Activated T-helper 1 cell treated with anti-CD3 and anti-CD28 coated beads, Interleukin-12 subunit alpha, Interleukin-12 subunit beta, Interleukin-2, Interleukin-4 antibody, amounts not matched to agents 30 ng/mL and 10 ng/mL and 1 ng/mL, durations not matched to agents 14 hours and 24 hours and 36 hours (primary cell): ENCODE measurements at regions not wholly inside any gene's neighbourhood (a gene's known extent, or its start where the extent isn't known, plus 50 kb on each side); places are given as distances from the start of the nearest gene placed in this dataset.
"Not testable (repeated sequence)": the region's sequence is repeated elsewhere in the genome, so short reads cannot be mapped to it uniquely, and the experiment has no call there.

Experiments used
- DNase-seq: peaks from one replicate; pipeline ENCODE4 v3.0.0; 2021; ENCODE audit warnings: low spot score
- H3K27ac Mint-ChIP-seq: one replicate; pipeline ENCODE4 v1.8.0; 2021; ENCODE audit warnings: mild to moderate bottlenecking, mixed read lengths
- H3K27me3 Mint-ChIP-seq: one replicate; pipeline ENCODE4 v1.8.0; 2022; ENCODE audit warnings: mild to moderate bottlenecking, moderate library complexity, mixed read lengths; ENCODE audit not compliant: insufficient read depth
- H3K36me3 Mint-ChIP-seq: one replicate; pipeline ENCODE4 v1.8.0; 2021; ENCODE audit warnings: low read depth, mixed read lengths
- H3K4me1 Mint-ChIP-seq: one replicate; pipeline ENCODE4 v1.8.0; 2021; ENCODE audit warnings: low read depth, mixed read lengths
- H3K4me3 Mint-ChIP-seq: one replicate; pipeline ENCODE4 v1.8.0; 2021; ENCODE audit warnings: mild to moderate bottlenecking, moderate library complexity, mixed read lengths
- H3K9me3 Mint-ChIP-seq: one replicate; pipeline ENCODE4 v1.8.0; 2021; ENCODE audit warnings: mixed read lengths
- intact Hi-C: fragments of 100-400 bp; cut with micrococcal nuclease; formaldehyde crosslinking; loops from one replicate; pipeline ENCODE4 v1.15.1; 2024

DNA sequence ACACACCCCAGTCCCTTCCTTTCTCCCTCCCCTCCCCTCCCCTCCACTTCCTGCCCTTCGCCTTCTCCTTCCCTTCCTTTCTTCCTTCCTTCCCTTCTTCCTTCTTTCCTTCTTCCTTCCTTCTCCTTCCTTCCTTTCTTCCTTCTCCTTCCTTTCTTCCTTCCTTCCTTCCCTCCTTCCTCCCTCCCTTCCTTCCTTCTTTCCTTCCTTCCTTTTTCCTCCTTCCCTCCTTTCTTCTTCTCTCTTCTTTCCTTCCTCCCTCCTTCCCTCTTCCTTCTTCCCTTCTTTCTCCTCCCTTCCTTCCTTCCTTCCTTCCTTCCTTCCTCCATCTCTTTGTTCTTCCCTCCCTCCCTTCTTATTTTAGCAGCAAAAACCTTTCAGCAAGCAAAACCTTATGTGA is 162.1 kb downstream of the EFNB1 start:
- no peak overlapping the region for H3K27ac Mint-ChIP-seq
- no peak overlapping the region for H3K4me3 Mint-ChIP-seq
- no peaks in the 10 kb centered on the region for H3K27me3 Mint-ChIP-seq
- intact Hi-C loops = no loop called here
- H3K9me3 Mint-ChIP-seq = no peaks in the 10 kb centered on the region
- H3K36me3 Mint-ChIP-seq = no peaks in the 10 kb centered on the region
- no peaks in the 10 kb centered on the region for H3K4me1 Mint-ChIP-seq
- no peak for DNase-seq

DNA sequence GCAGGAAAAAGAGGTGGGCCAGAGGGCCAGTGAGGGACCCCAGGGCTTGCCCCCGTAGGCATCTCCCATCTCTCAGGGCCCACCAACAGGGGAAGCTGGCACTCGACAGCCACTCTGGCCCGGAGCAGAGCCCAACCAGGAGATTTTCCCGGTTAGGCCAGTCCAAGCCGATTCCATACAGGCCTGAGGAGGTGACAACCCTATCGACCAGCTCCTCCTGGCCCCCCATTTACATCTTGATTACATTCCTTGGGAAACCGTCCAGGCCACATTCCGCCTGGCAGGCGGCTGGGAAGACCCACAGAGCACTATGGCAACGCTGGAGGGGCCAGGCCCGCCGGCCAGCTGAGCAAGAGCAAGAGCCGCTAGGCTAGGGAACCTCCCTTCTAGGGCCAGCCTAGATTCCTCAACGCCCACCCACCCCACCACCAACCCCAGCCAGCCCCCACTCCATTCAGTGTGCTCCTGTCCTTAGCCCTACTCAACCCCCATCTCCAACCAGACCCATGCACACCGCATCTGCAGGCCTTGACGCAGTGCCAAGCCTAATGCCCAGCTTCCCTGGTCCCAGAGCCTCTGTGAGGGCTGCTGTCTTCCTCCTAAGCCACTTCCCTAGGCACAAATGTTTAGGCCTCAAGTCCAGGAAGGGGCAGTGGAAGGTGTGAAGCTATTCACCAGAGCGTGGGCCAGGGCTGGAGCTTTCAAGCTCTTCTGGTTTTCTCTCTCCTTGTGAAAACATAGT is 161.2 kb downstream of the EFNB1 start:
- Mint-ChIP-seq H3K9me3 (no peaks in the 10 kb centered on the region), H3K27me3 (no peaks in the 10 kb centered on the region), H3K4me3 (no peak overlapping the region), H3K4me1 (no peaks in the 10 kb centered on the region), H3K36me3 (no peaks in the 10 kb centered on the region), H3K27ac (no peak overlapping the region)
- intact Hi-C loops = no loop called here
- DNase-seq = no peak

DNA sequence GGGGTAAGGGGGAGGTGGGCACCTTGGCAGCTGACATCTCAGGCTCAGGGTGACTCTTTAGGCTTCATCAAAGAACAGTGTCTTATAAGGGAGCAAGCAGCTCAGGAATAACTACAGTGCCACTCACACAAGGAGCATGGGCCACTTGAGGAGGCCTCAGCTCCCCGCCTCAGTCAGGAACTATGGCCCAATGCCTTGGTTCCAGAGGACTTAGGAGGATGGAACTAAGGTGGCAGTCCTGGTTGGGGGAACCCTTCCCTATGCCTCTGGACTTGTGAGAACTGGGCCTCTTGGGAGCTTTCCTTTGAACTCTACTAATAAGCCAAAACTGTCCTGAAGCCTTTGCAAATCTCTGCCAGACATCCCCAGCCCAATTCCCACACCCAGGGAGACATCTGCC is 160.6 kb downstream of the EFNB1 start:
- Mint-ChIP-seq H3K4me3 (no peak overlapping the region), H3K27ac (no peak overlapping the region), H3K36me3 (no peaks in the 10 kb centered on the region), H3K9me3 (no peaks in the 10 kb centered on the region), H3K4me1 (no peaks in the 10 kb centered on the region), H3K27me3 (no peaks in the 10 kb centered on the region)
- no peak for DNase-seq
- intact Hi-C loops = no loop called here

DNA sequence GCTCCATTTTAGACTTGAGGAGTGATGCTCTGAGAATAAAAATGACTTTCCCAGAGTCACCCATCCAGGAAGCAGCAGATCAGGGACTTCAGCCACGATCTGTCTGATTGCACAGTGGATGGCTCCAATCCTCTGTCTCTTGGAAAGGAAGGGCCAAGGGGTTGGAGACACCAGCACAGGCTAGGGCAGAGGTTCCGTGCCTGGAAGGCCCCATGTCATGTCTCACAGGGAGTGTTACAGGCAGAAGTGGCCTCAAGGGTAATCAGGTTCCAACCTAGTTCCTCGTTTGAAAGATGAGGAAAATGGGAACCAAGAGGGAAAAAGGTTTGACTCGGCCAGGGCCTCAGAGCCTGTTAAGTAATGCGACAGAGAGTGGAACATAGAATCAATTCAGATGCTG is 160.0 kb downstream of the EFNB1 start:
- Mint-ChIP-seq H3K4me1 (no peaks in the 10 kb centered on the region), H3K9me3 (no peaks in the 10 kb centered on the region), H3K36me3 (no peaks in the 10 kb centered on the region), H3K27ac (no peak overlapping the region), H3K4me3 (no peak overlapping the region), H3K27me3 (no peaks in the 10 kb centered on the region)
- DNase-seq = no peak
- intact Hi-C loops = no loop called here

DNA sequence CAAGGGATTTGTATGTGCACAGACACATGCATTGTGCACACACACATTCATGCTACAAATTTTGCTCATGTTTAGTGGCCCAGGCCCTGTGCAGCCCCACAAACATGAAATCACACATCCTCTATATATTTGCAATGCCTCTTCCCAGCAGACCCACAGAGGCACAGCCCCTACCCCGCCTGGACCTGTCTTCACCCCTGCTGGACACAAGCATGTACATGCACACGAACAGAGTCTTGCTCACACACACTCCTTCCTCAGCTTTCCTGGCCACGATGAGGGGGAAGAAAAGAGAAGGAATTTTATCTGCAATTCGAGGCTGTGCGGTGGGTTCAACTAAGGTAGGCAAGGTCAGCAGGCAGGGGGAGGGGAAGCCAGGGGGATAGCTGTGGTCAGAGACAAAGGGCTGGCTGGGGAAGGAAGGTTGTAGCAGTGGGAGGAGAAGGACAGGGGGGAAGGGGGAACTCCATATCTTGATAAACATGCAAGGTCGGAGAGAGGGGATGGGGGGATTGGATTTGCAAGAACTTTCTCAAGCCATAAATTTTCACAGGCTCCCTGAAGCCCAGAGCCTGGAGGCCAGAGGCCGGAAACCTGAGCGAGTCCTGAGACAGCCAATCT is 156.4 kb downstream of the EFNB1 start:
- H3K36me3 Mint-ChIP-seq = no peaks in the 10 kb centered on the region

DNA sequence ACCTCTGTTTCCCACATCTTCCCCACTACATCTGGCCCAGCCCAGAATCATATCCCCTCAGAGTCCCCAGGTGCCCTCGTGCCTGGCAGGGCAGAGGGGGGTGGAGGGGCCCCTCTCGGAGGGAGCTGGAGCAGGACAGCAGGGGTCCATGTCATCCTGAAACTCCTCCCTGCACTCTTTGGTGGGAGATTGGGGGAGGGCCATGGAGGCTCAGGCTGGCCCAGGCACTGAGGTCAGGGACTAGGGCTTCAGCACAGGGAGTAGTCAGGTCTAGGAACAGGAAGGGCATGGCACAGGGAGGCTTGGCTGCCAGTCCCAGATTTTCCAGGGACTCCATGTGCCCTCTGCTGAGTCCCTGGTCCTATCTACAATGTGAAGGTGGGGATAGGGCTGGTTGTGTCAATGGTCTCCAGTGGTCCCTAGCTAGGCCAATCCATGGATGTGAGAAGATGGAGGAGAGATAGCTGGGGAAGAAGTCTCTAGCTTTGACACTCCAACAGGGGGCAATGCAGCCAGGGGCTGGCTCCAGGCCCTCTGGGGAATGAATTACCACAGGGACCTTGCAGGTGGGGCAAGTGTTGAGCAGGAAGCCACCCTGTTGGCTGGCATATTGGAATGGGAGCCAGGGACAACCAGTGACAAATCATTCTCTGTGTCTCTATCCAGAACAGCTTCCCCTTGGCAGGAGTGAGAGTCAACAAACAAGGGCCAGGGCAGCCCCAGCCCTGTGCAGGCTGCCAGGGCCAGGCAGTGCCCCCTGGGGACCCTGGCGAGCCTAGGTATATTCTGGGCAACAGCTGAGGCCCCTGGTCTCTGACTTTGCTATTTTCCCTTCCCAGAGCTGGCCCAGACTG is 154.4 kb downstream of the EFNB1 start:
- no peak overlapping the region for H3K4me3 Mint-ChIP-seq
- no peaks in the 10 kb centered on the region for H3K27me3 Mint-ChIP-seq
- H3K36me3 Mint-ChIP-seq = no peaks in the 10 kb centered on the region
- intact Hi-C loops = no loop called here
- H3K9me3 Mint-ChIP-seq = no peaks in the 10 kb centered on the region
- H3K4me1 Mint-ChIP-seq = no peaks in the 10 kb centered on the region
- no peak for DNase-seq
- H3K27ac Mint-ChIP-seq = no peak overlapping the region

More for the DNA sequence above, 156.4 kb downstream of the EFNB1 start:
- Mint-ChIP-seq H3K9me3 (no peaks in the 10 kb centered on the region), H3K4me1 (no peaks in the 10 kb centered on the region), H3K27me3 (no peaks in the 10 kb centered on the region), H3K27ac (no peak overlapping the region), H3K4me3 (no peak overlapping the region)
- intact Hi-C loops = no loop called here
- no peak for DNase-seq

DNA sequence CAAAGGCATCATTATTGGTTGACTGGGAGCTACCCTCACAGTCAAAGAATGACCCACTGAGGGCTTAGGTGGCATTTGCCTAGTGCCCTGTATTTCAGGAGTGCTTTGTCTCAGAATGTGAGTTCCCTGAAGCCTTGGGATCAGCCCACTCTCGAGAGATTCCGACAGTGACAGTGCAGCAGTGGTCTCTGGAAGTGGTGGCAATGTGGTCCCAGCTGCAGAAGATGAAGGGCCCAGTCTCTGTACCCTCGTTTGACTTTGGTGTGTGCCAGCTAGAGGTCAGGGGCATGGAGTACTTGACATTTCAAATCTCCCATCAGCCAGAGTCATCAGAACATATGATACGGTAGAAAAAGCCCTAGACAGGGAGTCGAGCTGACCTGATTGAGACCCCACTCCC is 153.7 kb downstream of the EFNB1 start:
- Mint-ChIP-seq H3K4me3 (no peak overlapping the region), H3K27ac (no peak overlapping the region), H3K4me1 (no peaks in the 10 kb centered on the region), H3K36me3 (no peaks in the 10 kb centered on the region), H3K27me3 (no peaks in the 10 kb centered on the region), H3K9me3 (no peaks in the 10 kb centered on the region)
- intact Hi-C loops = no loop called here
- DNase-seq = no peak

DNA sequence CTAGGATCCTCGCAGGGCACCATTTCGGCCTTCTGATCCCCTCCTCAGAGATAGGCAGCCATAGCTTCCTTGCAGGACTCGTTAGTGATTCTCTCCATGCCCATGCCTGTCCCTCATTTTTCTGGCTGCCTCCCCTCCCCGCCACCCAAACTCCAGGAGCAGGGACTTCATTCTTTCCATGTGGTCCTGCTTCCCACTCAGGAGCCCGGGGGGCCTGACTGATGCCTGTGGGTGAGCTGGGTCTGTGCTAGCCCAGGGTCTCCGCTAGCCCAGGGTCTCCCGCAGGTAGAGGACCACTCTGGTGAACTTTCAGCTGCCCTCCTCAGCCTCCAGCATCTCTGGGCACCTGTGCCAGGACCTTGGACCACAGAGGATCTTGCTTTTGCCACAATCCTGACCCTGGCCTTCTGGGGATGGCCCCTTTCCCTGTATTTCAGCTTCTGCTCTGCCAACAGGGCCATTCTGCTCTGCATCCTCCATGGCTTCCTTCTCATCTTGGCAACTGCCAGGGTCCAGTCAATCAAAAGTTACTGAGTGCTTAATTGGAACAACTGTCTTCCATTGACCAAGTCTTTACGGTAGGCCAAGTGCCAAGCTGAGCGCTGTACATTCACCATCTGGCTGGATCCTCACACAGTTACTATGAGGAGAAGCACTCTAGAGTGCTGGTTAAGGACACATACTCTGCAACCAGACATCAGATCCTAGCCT is 152.2 kb downstream of the EFNB1 start:
- H3K27me3 Mint-ChIP-seq = no peaks in the 10 kb centered on the region
- H3K4me3 Mint-ChIP-seq = no peak overlapping the region
- H3K9me3 Mint-ChIP-seq = no peaks in the 10 kb centered on the region
- H3K4me1 Mint-ChIP-seq = no peaks in the 10 kb centered on the region
- H3K36me3 Mint-ChIP-seq = no peaks in the 10 kb centered on the region
- no peak for DNase-seq
- intact Hi-C loops = no loop called here
- no peak overlapping the region for H3K27ac Mint-ChIP-seq

DNA sequence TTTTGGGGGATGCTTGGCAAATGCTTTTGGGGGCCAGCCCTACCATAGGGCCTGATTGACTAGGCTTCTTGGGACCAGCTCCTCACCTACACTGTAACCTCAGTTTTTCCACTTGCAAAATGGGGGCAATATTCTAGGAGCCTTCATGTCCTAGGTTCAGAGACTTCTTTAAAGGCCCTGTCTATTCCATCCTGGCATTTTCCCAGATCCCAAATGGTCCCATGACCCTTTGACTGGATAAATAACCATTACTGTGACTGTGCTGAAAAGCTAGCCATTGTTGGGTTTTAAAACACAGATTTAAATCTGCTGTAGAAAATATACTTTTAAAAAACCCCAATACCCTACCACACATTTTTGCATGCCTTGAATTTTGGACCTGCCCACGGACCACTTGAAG is 149.8 kb downstream of the EFNB1 start:
- Mint-ChIP-seq H3K27ac (no peak overlapping the region), H3K4me3 (no peak overlapping the region), H3K27me3 (peaks cover 3% of the 10 kb centered on the region), H3K36me3 (no peaks in the 10 kb centered on the region), H3K9me3 (no peaks in the 10 kb centered on the region), H3K4me1 (no peaks in the 10 kb centered on the region)
- intact Hi-C loops = no loop called here
- DNase-seq = no peak

DNA sequence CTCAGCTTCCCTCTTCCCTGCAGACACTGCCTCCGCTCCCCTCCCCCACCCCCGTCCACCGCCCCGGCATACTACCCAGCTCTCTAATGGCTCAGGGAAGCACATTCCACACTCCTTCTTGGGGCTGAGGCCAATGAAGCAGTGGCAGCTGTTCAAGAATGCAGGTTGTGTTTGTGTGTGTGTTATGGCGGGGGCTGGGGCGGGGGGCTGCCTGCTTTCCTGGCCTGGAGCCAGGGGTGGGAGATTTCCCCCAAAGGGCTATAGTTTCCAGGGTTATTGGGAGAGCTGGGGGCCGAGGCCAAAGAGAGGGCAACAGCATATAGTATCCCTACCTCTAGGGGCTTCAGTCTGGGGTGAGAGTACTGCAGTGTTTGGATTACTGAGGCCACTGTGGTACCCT is 149.4 kb downstream of the EFNB1 start:
- no peak for DNase-seq
- H3K4me3 Mint-ChIP-seq = no peak overlapping the region
- H3K4me1 Mint-ChIP-seq = no peaks in the 10 kb centered on the region
- H3K27me3 Mint-ChIP-seq = peaks cover 3% of the 10 kb centered on the region
- no peaks in the 10 kb centered on the region for H3K9me3 Mint-ChIP-seq
- no peak overlapping the region for H3K27ac Mint-ChIP-seq
- intact Hi-C loops = no loop called here
- no peaks in the 10 kb centered on the region for H3K36me3 Mint-ChIP-seq

DNA sequence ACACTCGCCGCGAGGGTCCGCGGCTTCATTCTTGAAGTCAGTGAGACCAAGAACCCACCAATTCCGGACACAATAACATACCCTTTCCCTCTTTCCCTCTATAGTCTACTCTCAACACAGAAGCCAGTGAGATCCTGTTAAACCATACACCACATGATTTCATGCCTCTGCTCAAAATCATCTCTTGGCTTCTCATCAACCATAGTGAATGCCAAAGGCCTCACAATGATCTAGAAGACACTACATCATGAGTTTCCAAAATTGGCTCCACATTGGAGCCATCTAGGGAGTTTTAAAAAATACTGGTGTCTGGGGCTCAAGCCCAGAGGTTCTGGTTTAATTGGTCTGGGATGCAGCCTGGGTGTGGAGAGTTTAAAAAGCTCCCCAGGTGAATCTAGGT is 124.5 kb downstream of the EFNB1 start:
- intact Hi-C loops = no loop called here
- Mint-ChIP-seq H3K4me3 (no peak overlapping the region), H3K27ac (no peak overlapping the region), H3K36me3 (no peaks in the 10 kb centered on the region), H3K9me3 (no peaks in the 10 kb centered on the region), H3K4me1 (no peaks in the 10 kb centered on the region), H3K27me3 (peaks cover 2% of the 10 kb centered on the region)
- no peak for DNase-seq

DNA sequence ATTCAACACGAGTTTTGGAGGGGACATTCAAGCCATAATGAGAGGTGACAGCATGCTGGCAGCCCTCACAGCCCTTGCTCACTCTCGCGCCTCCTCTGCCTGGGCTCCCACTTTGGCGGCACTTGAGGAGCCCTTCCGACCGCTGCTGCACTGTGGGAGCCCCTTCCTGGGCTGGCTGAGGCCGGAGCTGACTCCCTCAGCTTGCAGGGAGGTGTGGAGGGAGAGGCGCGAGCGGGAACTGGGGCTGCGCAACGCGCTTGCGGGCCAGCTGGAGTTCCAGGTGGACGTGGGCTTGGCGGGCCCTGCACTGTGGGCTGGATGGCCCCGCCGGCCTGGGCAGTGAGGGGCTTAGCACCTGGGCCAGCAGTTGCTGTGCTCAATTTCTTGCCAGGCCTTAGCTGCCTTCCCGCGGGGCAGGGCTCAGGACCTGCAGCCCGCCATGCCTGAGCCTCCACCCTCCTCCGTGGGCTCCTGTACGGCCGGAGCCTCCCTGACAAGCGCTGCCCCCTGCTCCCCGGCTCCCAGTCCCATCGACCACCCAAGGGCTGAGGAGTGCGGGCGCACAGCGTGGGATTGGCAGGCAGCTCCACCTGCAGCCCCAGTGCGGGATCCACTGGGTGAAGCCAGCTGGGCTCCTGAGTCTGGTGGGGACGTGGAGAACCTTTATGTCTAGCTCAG is 123.3 kb downstream of the EFNB1 start:
- H3K4me3 Mint-ChIP-seq, DNase-seq, H3K36me3 Mint-ChIP-seq, H3K27me3 Mint-ChIP-seq, H3K27ac Mint-ChIP-seq, intact Hi-C loops, H3K4me1 Mint-ChIP-seq, H3K9me3 Mint-ChIP-seq: not testable (repeated sequence)
